ENCODE measurements at regions not wholly inside any gene's neighbourhood (a gene's known extent, or its start where the extent isn't known, plus 50 kb on each side); places are given as distances from the start of the nearest gene placed in this dataset.

- DNase-seq, result no peak
Measured at GRCh38 chr2:9135822-9136558, 70.6 kb upstream of the ASAP2 start.

- DNase-seq, result no peak
Measured at GRCh38 chr2:9127316-9127715, 79.3 kb upstream of the ASAP2 start.

GRCh38 chr2:9126540-9126939 lies 80.1 kb upstream of the ASAP2 start:
- DNase-seq, result no peak

- DNase-seq, result no peak
Measured at GRCh38 chr2:9124231-9124741, 82.3 kb upstream of the ASAP2 start.

- no peak for DNase-seq
Measured at GRCh38 chr2:9123069-9123468, 83.5 kb upstream of the ASAP2 start.

- no peak for DNase-seq
Measured at GRCh38 chr2:9122367-9122766, 84.2 kb upstream of the ASAP2 start.

GRCh38 chr2:9118383-9118960 lies 88.1 kb upstream of the ASAP2 start:
- DNase-seq, result no peak

- no peak for DNase-seq
Measured at GRCh38 chr2:9115229-9115628, 91.4 kb upstream of the ASAP2 start.

- DNase-seq, result no peak
Measured at GRCh38 chr2:9114458-9114857, 92.2 kb upstream of the ASAP2 start.

- DNase-seq, result no peak
Measured at GRCh38 chr2:9113916-9114315, 92.7 kb upstream of the ASAP2 start.

- DNase-seq, result no peak
Measured at GRCh38 chr2:9113262-9113661, 93.3 kb upstream of the ASAP2 start.

GRCh38 chr2:9112079-9112721 lies 94.4 kb upstream of the ASAP2 start:
- DNase-seq, result no peak

- DNase-seq, result no peak
Measured at GRCh38 chr2:9110893-9111569, 95.6 kb upstream of the ASAP2 start.

GRCh38 chr2:9110346-9110884 lies 96.2 kb upstream of the ASAP2 start:
- DNase-seq, result no peak

GRCh38 chr2:9109871-9110270 lies 96.7 kb upstream of the ASAP2 start:
- DNase-seq, result no peak

- DNase-seq, result no peak
Measured at GRCh38 chr2:9108210-9108967, 98.2 kb upstream of the ASAP2 start.

- DNase-seq, result no peak
Measured at GRCh38 chr2:9107168-9108025, 99.2 kb upstream of the ASAP2 start.

GRCh38 chr2:9106338-9107167 lies 100.1 kb upstream of the ASAP2 start:
- no peak for DNase-seq

GRCh38 chr2:9105601-9106337 lies 100.8 kb upstream of the ASAP2 start:
- DNase-seq, result no peak

All from stimulated activated CD4-positive, alpha-beta T cell treated with anti-CD3 and anti-CD28 coated beads, Interleukin-2, amount 100 ng/mL, for 24 hours (primary cell).